ENCODE measurements at regions not wholly inside any gene's neighbourhood (a gene's known extent, or its start where the extent isn't known, plus 50 kb on each side); places are given as distances from the start of the nearest gene placed in this dataset.

- TF ChIP-seq CTCF (IDR thresholded peaks at IDR 0.05), result no peak
- no peak for TF ChIP-seq POLR2A (IDR thresholded peaks at IDR 0.05)
Measured at GRCh38 chr2:128606837-128607236, 288.2 kb upstream of the HS6ST1 start.

Data from right lobe of liver (tissue), 4 donors.